ENCODE measurements at regions not wholly inside any gene's neighbourhood (a gene's known extent, or its start where the extent isn't known, plus 50 kb on each side); places are given as distances from the start of the nearest gene placed in this dataset.

- Histone ChIP-seq H3K36me3 (ENCODE audit: control insufficient read depth in 2 of 2, insufficient read depth in 2 of 2, low read length in 1 of 2) (no peaks in the 10 kb centered on the region), H3K27me3 (ENCODE audit: control insufficient read depth in 2 of 2, insufficient read depth in 1 of 2, low read length in 1 of 2) (no peaks in the 10 kb centered on the region), H3K9me3 (ENCODE audit: control insufficient read depth in 2 of 2, insufficient read depth in 1 of 2, low read length in 1 of 2) (no peaks in the 10 kb centered on the region), H3K27ac (ENCODE audit: low read depth in 1 of 2, low read length in 1 of 2) (no peak overlapping the region), H3K4me3 (ENCODE audit: low read length in 2 of 2) (no peak overlapping the region), H3K4me1 (ENCODE audit: control insufficient read depth in 2 of 2, insufficient read depth in 2 of 2, low read length in 2 of 2) (no peaks in the 10 kb centered on the region)
- no peak for DNase-seq (ENCODE audit: low read depth in 6 of 9, low spot score in 9 of 9)
- WGBS = 92% methylated on average over 2 of the region's 2 CpGs
Measured at GRCh38 chr9:79776581-79776980, 204.8 kb downstream of the TLE4 start.
